ENCODE measurements at regions not wholly inside any gene's neighbourhood (a gene's known extent, or its start where the extent isn't known, plus 50 kb on each side); places are given as distances from the start of the nearest gene placed in this dataset.

GRCh38 chr3:159600291-159600690 lies 388.3 kb upstream of the IL12A start:
- no peak for TF ChIP-seq EZH2 (IDR thresholded peaks at IDR 0.05; ENCODE audit: low read length)
- no peak for TF ChIP-seq CTCF (optimal IDR thresholded peaks at IDR 0.05 in 1 of 3, IDR thresholded peaks at IDR 0.05 in 1 of 3, conservative IDR thresholded peaks at IDR 0.05 in 1 of 3; ENCODE audit: extremely low read depth in 1 of 3, insufficient read depth in 2 of 3, low read length in 3 of 3)
